ENCODE measurements at regions not wholly inside any gene's neighbourhood (a gene's known extent, or its start where the extent isn't known, plus 50 kb on each side); places are given as distances from the start of the nearest gene placed in this dataset.

- no peaks in the 10 kb centered on the region for H3K4me1 ChIP-seq (ENCODE audit: control insufficient read depth, low read length)
- H3K79me2 ChIP-seq (ENCODE audit: control insufficient read depth, low read length), result no peaks in the 10 kb centered on the region
- H4K20me1 ChIP-seq (ENCODE audit: control insufficient read depth, insufficient read depth, low read depth, low read length), result no peaks in the 10 kb centered on the region
- no peak for TF ChIP-seq CTCF (IDR thresholded peaks at IDR 0.05; ENCODE audit: low read depth, low read length, poor library complexity, severe bottlenecking)
- no peak for TF ChIP-seq EZH2phosphoT487 (IDR thresholded peaks at IDR 0.05; ENCODE audit: borderline replicate concordance, low read length)
- H3K4me3 ChIP-seq (ENCODE audit: low read length), result no peak overlapping the region
- no peaks in the 10 kb centered on the region for H3K9me2 ChIP-seq (replicated peaks; ENCODE audit: control insufficient read depth, low read length)
- no peaks in the 10 kb centered on the region for H3K9me3 ChIP-seq (ENCODE audit: control insufficient read depth, insufficient read depth, low read length)
- H3K4me2 ChIP-seq (ENCODE audit: low read length), result no peak overlapping the region
- no peaks in the 10 kb centered on the region for H3F3A ChIP-seq (ENCODE audit: control insufficient read depth, insufficient read depth)
- H3K27me3 ChIP-seq (ENCODE audit: control insufficient read depth, low read length), result no peaks in the 10 kb centered on the region
- H3K27ac ChIP-seq (ENCODE audit: low read depth, low read length), result no peak overlapping the region
- no peaks in the 10 kb centered on the region for H3K36me3 ChIP-seq (ENCODE audit: control insufficient read depth, low read length)
Measured at GRCh38 chr14:86639666-86640065, 1109.7 kb downstream of the FLRT2 start.

- no peaks in the 10 kb centered on the region for H3K27me3 ChIP-seq (ENCODE audit: control insufficient read depth, low read length)
- H3F3A ChIP-seq (ENCODE audit: control insufficient read depth, insufficient read depth), result no peaks in the 10 kb centered on the region
- H3K4me2 ChIP-seq (ENCODE audit: low read length), result no peak overlapping the region
- TF ChIP-seq EZH2phosphoT487 (IDR thresholded peaks at IDR 0.05; ENCODE audit: borderline replicate concordance, low read length) (no peak), CTCF (IDR thresholded peaks at IDR 0.05; ENCODE audit: low read depth, low read length, poor library complexity, severe bottlenecking) (no peak)
- no peaks in the 10 kb centered on the region for H4K20me1 ChIP-seq (ENCODE audit: control insufficient read depth, insufficient read depth, low read depth, low read length)
- no peak overlapping the region for H3K4me3 ChIP-seq (ENCODE audit: low read length)
- no peak overlapping the region for H3K27ac ChIP-seq (ENCODE audit: low read depth, low read length)
- H3K36me3 ChIP-seq (ENCODE audit: control insufficient read depth, low read length), result no peaks in the 10 kb centered on the region
- H3K9me3 ChIP-seq (ENCODE audit: control insufficient read depth, insufficient read depth, low read length), result no peaks in the 10 kb centered on the region
- H3K79me2 ChIP-seq (ENCODE audit: control insufficient read depth, low read length), result no peaks in the 10 kb centered on the region
- H3K9me2 ChIP-seq (replicated peaks; ENCODE audit: control insufficient read depth, low read length), result no peaks in the 10 kb centered on the region
- H3K4me1 ChIP-seq (ENCODE audit: control insufficient read depth, low read length), result no peaks in the 10 kb centered on the region
Measured at GRCh38 chr14:86639146-86639545, 1109.2 kb downstream of the FLRT2 start.

- TF ChIP-seq CTCF (IDR thresholded peaks at IDR 0.05; ENCODE audit: low read depth, low read length, poor library complexity, severe bottlenecking) (no peak), EZH2phosphoT487 (IDR thresholded peaks at IDR 0.05; ENCODE audit: borderline replicate concordance, low read length) (no peak)
- H3K4me3 ChIP-seq (ENCODE audit: low read length), result no peak overlapping the region
- H3K27ac ChIP-seq (ENCODE audit: low read depth, low read length), result no peak overlapping the region
- no peaks in the 10 kb centered on the region for H3K79me2 ChIP-seq (ENCODE audit: control insufficient read depth, low read length)
- H3K36me3 ChIP-seq (ENCODE audit: control insufficient read depth, low read length), result no peaks in the 10 kb centered on the region
- H3K4me2 ChIP-seq (ENCODE audit: low read length), result no peak overlapping the region
- H3K9me2 ChIP-seq (replicated peaks; ENCODE audit: control insufficient read depth, low read length), result no peaks in the 10 kb centered on the region
- H4K20me1 ChIP-seq (ENCODE audit: control insufficient read depth, insufficient read depth, low read depth, low read length), result no peaks in the 10 kb centered on the region
- H3K27me3 ChIP-seq (ENCODE audit: control insufficient read depth, low read length), result no peaks in the 10 kb centered on the region
- H3K4me1 ChIP-seq (ENCODE audit: control insufficient read depth, low read length), result no peaks in the 10 kb centered on the region
- H3F3A ChIP-seq (ENCODE audit: control insufficient read depth, insufficient read depth), result no peaks in the 10 kb centered on the region
- no peaks in the 10 kb centered on the region for H3K9me3 ChIP-seq (ENCODE audit: control insufficient read depth, insufficient read depth, low read length)
Measured at GRCh38 chr14:86627080-86627479, 1097.1 kb downstream of the FLRT2 start.

- no peaks in the 10 kb centered on the region for H3F3A ChIP-seq (ENCODE audit: control insufficient read depth, insufficient read depth)
- H3K9me2 ChIP-seq (replicated peaks; ENCODE audit: control insufficient read depth, low read length), result no peaks in the 10 kb centered on the region
- no peak for TF ChIP-seq EZH2phosphoT487 (IDR thresholded peaks at IDR 0.05; ENCODE audit: borderline replicate concordance, low read length)
- no peak for TF ChIP-seq CTCF (IDR thresholded peaks at IDR 0.05; ENCODE audit: low read depth, low read length, poor library complexity, severe bottlenecking)
- H3K4me2 ChIP-seq (ENCODE audit: low read length), result no peak overlapping the region
- H3K27ac ChIP-seq (ENCODE audit: low read depth, low read length), result no peak overlapping the region
- no peaks in the 10 kb centered on the region for H3K36me3 ChIP-seq (ENCODE audit: control insufficient read depth, low read length)
- H3K4me1 ChIP-seq (ENCODE audit: control insufficient read depth, low read length), result no peaks in the 10 kb centered on the region
- no peak overlapping the region for H3K4me3 ChIP-seq (ENCODE audit: low read length)
- H3K27me3 ChIP-seq (ENCODE audit: control insufficient read depth, low read length), result no peaks in the 10 kb centered on the region
- H3K79me2 ChIP-seq (ENCODE audit: control insufficient read depth, low read length), result no peaks in the 10 kb centered on the region
- H4K20me1 ChIP-seq (ENCODE audit: control insufficient read depth, insufficient read depth, low read depth, low read length), result no peaks in the 10 kb centered on the region
- H3K9me3 ChIP-seq (ENCODE audit: control insufficient read depth, insufficient read depth, low read length), result no peaks in the 10 kb centered on the region
Measured at GRCh38 chr14:86626530-86626929, 1096.6 kb downstream of the FLRT2 start.
